Suppressor macrophage treated with lipopolysaccharide for 4 hours (primary cell): ENCODE measurements at regions not wholly inside any gene's neighbourhood (a gene's known extent, or its start where the extent isn't known, plus 50 kb on each side); places are given as distances from the start of the nearest gene placed in this dataset.
A peak's percentile ranks its signal among the peaks of the same experiment; 100 is the strongest.

Experiments used
- DNase-seq: peaks from one replicate; pipeline ENCODE4 v3.0.0-alpha.2; 2020

DNA sequence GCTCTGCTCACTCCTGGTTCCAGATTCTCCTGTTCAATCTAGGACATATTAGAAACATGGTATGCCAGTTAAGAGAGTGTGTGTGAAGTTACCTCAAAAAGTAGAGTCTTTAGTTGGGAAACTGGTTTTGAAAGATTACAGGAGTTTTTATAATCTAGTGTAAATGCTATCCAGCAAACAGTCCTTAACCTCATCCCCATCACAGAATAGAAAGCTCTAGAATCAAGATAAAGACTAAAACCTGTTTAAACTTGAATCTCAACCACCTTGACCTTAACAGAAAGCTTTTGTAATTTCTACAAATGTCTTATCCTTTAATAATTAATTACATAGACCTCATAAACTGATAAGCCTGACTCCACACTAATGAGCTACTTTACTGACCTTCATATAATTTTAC is 1288.7 kb upstream of the SORCS1 start:
- DNase-seq, result no peak

DNA sequence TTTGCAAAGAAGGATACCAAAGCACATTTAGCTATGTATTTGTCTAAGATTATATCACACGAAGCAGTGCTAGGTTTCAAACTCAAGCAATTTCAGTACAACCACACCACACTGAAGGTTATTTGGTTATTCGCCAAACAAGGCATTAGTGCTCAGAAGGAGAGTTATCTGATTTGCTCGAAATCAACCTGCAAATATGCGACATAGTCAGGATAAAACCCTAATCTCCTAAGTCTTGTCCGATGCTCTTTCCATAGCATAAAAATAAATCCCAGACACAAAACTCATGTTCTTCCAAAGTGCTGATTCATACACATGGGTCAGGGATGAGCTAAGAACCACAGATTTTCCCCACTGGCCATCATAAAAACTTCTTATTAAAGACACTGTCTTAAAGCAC is 1288.0 kb upstream of the SORCS1 start:
- DNase-seq, result no peak

DNA sequence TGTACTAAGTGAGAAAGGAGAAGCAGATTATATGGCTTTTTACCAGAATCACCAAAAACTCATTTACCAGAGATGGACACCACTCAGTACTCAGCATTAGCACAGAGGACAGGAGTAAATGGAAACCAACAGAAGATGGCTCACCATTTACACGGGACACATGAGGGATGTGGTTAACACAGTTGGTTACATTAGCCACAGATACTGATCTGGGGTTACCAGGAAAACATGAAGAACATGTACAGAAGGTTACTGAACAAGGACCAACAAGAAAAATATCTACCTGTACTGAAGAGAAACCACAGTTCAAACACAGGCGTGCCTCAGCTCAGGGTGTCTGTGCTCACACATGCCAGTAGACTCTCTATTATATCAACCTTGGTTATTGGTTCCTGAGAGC is 1285.8 kb upstream of the SORCS1 start:
- DNase-seq, result no peak

DNA sequence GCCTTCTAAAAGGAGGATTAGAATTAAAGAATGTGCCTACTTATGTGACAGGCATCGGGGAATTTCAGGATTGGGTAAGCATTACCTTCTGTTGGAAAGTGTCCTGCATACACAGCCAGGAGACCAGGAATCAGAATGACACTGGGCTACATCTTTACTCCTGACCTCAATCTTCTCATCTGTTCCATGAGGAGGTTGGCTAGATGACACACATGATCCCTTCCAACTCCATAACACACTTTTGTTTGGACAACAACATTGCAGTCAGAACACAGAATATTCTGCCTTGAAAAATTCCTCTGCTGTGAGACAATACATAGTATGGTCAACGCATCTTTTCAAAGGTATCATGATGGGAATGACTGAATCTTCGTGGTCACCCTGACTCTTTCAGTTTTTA is 1281.2 kb upstream of the SORCS1 start:
- DNase-seq, result no peak

DNA sequence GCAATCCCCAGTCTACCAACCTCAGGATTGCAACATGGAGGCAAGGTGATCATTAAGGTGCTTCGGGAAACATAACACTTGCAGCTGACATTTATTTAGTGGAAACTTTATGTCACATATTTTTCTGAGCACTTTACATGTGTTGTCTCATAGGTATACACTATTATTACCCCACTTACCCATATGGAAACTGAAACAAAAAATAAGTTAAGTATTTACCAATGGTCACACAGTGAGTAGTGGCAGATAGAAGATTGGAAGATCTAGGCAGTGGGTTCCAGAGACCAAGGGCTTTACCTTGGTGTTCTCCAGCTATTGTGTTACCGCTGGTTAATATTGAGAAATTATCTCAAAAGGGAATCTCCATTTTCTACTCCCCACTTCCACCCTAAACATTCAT is 1279.1 kb upstream of the SORCS1 start:
- no peak for DNase-seq

DNA sequence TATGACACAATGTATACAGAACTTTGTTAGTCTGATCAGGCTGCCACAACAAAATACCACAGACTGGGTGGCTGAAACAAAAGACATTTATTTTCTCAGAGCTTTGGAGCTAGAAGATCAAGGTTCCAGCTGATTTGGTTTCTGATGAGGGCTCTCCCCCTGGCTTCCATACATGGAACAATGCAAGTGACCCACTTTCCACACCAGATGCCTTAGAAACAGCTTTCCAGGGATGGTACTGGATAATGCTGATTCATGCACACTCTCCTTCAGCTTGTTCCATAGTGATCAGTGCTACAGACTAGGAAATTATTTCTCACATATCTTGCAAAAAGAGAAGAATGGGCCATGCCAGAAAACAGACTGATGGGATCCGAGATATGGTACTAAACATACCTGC is 1274.9 kb upstream of the SORCS1 start:
- no peak for DNase-seq

DNA sequence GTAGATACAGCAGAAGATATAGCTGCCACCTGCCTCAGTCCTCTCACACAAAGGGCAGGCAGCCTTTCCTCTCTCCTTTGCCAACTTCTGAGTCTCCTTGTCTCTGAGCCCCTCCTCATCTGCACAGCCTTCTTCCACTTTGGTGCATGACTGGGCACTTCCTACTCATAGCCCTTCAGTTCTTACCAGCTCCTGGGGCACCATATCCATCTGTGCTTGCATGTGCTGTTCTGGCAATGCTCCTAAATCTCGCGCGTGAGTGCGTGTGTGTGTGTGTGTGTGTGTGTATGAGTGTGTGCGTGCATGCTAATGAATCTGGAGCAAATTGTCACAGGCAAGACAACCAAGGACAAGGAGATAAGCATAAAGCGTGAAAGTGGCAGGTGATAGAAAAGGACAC is 1271.6 kb upstream of the SORCS1 start:
- no peak for DNase-seq

DNA sequence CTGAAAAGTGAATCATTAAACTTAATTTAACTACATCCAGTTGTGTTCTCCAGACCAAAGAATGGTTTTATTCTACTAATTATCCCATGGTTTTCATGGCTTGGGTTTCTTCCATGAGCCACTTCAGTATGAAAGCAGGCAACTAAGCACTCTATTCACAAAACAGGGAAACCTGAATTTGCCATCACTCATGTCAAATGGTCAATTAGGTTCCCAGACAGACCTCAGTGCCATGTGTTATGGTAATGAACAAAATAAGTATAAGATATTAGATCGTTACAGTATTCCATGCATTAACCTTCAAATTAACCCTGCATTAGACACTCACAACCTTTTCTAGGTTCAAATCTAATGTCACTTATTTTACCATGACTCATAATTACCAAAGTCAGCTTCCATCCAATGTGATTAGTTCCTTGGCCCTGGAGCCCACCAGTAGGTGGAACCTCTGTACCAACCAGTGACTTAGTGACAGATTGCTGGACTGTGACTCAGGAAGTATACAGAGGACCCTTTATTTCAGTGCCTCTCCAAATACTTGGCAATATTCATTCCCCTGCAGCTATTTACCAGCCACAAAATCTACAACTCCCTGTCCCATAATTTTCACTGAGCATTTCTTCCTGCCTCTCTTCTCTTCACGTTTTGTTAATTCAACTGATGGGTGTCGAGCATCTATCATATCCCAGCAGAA is 1270.2 kb upstream of the SORCS1 start:
- no peak for DNase-seq

DNA sequence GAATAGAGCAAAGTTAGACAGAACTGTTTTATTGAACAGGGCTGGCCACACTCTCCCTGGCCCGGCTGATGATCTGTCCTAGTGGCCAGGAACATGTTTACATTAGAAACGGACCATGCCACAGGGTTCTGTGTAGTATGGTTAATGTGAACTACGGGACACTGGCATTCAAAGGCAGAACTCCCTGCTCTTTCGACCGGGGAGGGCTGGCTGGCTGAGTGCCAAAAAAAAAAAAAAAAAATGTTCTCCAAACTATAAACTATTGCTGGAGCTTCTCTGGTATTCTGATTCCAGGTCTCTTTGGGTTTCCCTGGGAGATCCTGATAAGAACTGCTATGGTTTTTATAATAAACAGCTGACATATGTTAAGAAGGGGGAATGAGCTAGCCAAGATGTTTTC is 1262.6 kb upstream of the SORCS1 start:
- DNase-seq, result no peak

DNA sequence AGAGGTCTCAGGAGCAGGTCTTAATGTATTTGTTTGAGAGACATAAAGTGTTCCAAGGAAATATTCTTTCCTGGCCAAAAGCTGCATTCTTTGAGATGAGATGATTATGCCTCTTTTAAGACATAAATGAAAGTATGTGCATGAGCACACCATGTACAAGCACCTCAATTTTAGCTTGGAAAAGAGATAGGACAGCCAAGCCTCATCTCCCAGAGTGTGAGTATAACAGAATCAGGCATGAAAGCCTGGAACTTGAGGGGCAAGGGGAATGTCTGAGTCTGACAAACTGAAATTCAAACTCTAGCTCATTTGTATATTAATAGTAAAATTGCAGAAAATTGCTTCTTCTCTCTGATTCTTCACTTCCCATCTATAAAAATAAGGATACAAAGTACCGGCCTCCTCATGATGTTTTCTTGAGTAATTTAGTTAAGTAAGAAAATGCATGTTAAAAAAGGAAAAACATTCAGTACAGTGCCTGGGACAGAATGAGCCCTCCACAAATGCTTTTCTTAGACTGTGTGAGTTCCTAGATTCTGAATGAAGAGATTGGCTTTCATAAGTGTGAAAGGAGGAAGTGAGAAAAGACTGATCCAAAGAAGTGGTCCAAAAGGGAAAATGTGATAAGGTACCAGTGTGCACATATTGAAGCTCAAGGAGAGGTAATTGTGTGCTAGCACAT is 1260.9 kb upstream of the SORCS1 start:
- DNase-seq, result no peak

DNA sequence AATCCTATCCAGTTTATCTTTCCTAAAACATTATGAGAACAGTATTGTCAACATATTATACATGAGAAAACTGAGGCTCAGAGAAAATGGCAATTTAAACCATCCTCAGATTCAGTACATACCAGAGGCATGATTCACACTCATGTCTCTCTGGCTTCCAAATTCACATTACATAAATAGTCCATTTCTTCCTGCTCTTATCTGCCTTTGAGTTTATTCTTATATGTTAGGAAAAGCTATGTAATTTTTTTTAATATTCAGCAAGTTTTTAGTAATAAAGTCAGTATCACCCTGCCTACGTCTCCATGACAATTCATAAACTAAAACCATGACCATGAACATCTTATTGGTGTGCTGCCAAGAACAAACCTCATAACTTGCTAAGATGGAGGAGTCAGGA is 1260.2 kb upstream of the SORCS1 start:
- no peak for DNase-seq

DNA sequence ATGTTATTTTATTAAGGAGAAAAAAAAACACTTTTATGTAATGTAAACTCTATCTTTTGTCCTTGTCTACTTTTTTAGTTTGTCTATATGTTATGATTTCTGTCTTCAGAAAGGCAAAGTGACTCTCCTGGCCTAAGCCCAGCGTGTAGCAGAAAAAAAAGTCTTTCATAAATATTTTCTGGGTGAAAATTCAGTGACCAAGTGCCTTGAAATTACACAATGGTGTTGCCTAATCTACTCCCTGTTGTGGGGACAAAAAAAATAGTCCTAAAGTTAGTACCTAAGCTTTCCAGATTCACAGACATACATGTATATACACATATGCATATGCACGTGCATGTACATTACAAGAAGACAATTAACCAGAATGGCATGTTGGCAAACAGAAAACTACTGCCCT is 1257.8 kb upstream of the SORCS1 start:
- DNase-seq, result no peak

DNA sequence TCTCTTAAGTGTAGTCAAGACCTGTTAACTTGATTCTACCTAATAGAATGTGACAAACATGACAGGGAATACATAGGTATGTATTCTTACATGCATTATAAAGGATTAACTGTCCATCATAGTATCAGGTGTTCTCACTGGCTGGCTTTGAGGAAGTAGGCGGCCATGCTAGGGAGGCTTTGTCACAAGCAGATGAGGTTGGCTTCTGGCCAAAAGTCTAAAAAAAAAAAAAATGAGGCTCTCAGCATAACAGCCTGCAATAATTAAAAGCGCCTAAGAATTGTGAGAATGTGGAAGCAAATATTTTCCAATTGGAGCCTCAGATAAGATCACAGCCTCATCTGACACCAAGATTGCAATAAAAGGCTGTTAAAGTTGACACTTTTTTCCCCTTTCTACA is 1256.8 kb upstream of the SORCS1 start:
- DNase-seq, result peak; percentile 41

DNA sequence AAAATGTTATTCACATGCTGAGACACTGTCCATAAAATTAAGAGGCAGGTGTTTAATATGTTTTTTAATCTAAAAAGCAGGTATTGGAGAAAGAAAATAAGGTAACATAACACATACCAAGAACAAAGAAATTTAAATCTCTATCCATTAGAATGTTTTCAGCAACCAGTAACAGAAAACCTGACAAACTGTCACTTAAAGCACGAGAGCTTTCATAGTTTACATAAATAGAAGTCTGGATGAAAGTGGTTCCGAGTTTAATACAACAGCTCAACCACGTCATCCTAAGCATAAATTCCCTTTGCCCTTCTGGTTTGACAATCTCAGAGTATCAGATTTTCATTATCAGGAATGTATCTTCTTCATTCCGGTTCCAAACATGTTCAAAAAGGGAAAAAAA is 1249.4 kb upstream of the SORCS1 start:
- no peak for DNase-seq

DNA sequence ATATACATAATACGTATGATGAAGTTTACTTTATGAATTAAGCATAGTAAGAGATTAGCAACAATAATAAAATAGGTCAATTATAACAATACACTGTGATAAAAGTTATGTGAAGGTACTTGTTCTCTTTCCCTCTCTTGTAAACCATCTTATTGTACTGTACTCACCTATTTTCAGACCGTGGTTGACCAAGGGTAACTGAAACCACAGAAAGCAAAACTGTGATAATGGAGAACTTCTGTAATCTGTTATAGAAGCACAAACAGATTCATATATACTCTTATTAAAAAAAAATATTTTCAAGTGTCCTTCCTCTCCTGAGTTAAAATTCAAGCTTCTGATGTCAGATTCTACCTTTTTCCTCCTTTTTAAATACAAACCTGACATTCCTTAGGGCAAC is 1247.8 kb upstream of the SORCS1 start:
- no peak for DNase-seq

DNA sequence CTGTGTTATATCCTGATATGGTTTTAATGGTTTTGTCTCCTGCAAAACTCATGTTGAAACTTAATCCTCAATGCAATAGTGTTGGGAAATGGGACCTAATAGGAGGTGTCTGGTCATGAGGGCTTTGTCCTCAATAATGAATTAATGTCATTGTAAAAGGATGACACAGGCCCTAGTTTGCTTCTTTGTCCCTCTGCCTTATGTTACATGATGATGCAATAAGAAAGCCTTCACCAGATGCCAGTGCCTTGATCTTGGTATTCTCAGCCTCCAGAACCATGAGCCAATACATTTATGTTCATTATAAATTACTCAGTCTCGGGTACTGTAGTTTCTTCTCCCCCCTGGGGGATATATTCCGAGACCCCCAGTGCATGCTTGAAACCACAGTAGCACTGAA is 1247.4 kb upstream of the SORCS1 start:
- DNase-seq, result no peak

DNA sequence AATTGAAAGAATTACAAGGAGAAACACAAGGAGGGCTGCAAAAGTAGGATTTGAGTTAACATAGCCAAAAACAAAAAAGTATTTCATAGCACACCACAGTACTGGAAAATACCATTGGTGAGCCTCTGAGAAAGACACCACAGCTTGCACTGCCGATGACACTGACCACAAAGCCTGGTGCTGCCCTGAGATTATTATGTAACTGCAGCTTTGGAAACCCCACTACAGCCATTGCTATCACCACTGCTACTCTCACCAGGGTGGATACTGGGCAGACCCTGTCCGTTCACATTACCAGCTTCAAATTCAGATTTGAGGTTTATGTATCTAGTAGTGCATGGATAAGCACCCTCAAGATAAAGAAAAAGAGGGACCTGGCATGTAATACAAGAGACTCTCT is 1246.7 kb upstream of the SORCS1 start:
- no peak for DNase-seq

DNA sequence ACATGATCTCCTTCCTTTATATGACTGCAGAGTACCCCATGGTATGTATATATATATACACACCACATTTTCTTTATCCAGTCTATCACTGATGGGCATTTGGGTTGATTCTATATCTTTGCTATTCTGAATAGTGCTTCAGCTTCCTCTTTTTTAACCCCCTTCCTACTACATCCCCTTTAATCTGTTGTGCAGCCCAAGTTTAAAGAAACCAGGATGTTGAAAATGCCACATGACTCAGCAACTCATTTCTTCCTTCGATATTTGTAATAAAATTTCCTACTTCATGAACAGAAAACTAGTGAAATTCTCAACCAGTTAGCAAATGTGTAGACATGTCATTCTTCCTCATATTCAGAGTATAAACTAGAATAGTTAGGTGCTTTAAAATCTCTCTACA is 1245.7 kb upstream of the SORCS1 start:
- DNase-seq, result peak; percentile 69

DNA sequence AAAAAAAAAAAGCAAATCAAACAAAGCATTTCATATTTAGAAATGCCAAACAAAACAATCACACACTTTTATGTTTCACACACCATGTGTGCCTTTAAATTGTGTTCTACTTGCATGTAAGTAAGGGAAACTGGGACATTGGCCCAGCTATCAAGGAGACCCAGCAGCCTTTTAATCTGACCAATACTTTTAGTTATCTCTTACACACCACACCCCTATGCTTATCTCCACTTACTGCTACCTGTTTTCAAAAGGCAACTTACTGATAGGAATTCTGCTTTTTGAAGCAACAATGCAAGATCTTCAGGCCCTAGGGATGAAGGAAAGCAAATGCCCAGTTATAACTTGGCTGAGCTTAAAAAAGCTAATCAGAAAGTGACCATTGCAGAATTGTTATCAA is 1244.8 kb upstream of the SORCS1 start:
- no peak for DNase-seq

DNA sequence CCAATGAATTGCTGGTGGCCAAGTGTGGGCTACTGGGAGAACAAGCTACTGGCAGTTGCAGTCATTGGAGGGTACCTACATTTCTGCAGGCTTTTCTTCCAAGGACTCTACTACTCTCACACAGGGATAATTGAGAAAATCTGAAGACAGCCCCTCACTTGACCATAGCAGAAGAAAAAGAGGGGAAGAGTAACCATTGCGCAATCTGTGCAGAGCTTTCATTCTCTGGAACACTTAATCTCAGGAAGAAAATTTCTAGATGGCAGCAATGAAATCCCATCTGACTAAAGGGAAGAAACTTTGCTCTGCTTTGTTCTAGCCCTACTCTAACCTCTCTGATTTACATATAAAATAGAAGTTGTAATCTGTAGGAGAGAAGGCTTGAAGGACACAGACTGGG is 1239.6 kb upstream of the SORCS1 start:
- no peak for DNase-seq

DNA sequence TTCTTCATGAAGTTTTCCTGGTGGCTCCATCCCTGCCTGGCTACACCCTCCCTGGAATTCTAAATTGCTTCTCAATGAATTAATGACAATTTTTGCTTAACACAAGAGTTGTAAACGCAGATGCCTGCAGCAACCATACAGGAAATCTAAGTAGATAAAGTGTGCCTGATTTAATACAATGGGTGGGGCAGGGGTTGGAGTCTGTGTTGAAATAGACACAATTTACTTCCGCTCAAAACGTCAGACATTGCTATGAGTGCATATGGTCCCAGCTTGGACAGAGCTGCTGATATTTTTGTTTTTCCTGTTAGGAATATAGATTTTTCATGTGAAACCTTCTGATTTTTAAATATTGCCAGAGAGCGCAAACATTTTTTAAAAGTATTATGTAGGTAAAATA is 1235.0 kb upstream of the SORCS1 start:
- no peak for DNase-seq

DNA sequence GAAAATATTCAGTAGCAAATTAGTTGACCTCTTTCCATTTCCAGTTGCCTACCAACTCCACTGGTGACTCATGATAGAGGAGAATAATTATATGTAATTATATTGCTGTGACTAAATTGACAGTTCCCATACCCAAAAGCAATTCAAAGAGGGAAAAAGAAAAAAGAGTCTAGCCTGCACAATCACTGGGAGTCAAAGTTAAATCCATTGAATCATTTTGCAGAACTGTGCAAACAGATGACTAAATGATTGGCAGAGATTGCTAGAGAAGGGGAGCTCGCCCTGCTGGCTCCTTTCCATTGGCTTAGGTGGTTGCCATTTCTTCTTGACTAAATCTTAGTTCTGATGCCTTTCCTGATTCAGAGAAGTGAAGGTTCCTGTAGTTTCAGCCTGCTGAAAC is 1228.6 kb upstream of the SORCS1 start:
- no peak for DNase-seq

DNA sequence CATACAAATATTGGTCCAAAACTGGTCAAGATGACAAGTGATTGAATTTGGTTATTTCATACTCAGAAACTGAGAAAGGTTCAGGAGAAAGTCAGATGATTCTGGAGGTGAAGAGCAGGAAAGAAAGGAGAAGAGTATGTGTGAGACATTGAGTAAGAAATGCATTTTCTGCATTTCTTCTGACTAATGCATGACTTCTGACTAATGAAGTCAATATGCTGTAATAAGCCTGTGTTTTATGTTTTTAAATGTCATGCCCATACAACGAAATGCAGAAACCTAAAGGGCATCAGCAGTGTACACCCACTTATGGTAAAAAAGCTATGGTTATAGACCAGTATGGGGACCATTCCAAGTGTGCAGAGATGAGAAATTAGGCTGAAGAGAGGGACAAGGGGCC is 1227.8 kb upstream of the SORCS1 start:
- peak; percentile 19 for DNase-seq

DNA sequence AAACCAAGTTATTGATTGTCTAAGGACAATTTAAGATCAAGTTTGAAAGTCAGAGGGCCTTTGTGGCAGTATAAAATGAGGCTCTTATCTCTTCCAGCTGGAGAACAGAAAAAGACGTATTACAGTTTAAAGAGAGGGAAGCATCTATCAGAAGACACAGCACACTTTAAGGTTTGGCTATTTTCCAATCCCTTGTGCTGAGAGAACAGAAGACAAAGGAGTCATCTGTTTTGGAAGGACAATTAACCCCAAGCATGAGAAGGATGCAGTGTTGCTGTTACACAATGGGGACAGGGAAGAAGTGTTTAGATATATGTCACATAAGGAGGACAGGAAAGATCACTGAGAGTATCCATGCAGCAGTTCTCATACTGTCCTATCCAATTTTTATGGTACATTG is 1224.2 kb upstream of the SORCS1 start:
- no peak for DNase-seq

DNA sequence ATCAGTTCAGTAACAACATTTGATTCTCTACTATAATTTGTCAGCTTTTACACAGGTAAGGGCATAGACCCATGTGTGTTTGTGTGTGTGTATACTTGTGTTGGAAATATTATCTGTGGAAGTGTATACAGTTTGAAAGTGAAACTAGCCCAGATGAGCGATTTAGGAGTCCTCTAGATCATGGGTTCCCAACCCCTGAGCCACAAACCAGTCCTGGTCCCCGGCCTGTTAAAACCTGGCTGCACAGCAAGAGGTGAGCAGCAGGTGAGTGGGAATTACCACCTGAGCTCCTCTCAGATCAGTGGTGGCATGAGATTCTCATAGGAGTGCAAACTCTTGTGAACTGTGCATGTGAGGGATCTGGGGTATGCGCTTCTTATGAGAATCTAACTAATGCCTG is 1221.5 kb upstream of the SORCS1 start:
- no peak for DNase-seq
